ENCODE measurements at regions not wholly inside any gene's neighbourhood (a gene's known extent, or its start where the extent isn't known, plus 50 kb on each side); places are given as distances from the start of the nearest gene placed in this dataset.

DNA sequence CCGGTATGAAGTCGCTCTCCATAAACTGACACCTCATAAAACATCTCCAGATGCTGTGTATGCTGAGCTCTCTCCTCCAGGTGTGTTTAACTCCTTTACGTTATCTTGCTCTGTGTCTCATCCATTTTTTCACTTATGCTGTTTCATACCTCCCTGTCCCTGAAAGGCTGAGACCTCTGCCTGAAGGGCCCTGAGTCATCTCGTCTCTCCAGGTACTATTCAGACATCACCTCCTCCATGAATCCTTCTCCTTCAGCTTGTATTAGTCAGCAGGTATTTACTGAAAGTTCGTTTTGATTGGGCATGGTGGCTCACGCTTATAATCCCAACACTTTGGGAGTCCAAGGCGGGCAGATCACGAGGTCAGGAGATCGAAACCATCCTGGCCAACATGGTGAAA, 244.5 kb upstream of the EPHA4 start (continued):
- TF ChIP-seq SP140L (CRISPR knock-in tag; IDR thresholded peaks at IDR 0.05; ENCODE audit: borderline replicate concordance) (no peak), PLRG1 (conservative IDR thresholded peaks at IDR 0.05) (no peak)

- Histone ChIP-seq H3K27ac (ENCODE audit: extremely low read length, insufficient read depth, low read length) (no peak overlapping the region), H3K36me3 (replicated peaks in 1 of 2; ENCODE audit: control insufficient read depth in 1 of 2, insufficient read depth in 2 of 2, low read length in 2 of 2) (no peaks in the 10 kb centered on the region), H3K4me3 (replicated peaks in 1 of 3; ENCODE audit: insufficient read depth in 1 of 3, low read depth in 2 of 3, low read length in 3 of 3) (no peak overlapping the region), H3K79me2 (ENCODE audit: insufficient read depth, low read length) (no peaks in the 10 kb centered on the region), H3K9me3 (ENCODE audit: low read length) (peaks cover 10% of the 10 kb centered on the region), H3K27me3 (ENCODE audit: control insufficient read depth in 1 of 2, insufficient read depth in 2 of 2, low read length in 2 of 2) (no peaks in the 10 kb centered on the region), H3K4me1 (ENCODE audit: insufficient read depth, low read length) (no peaks in the 10 kb centered on the region), H2AFZ (ENCODE audit: low read length) (no peak overlapping the region), H4K20me1 (ENCODE audit: insufficient read depth, low read length) (no peaks in the 10 kb centered on the region), H3K9ac (ENCODE audit: insufficient read depth, low read depth, low read length) (no peak overlapping the region), H3K4me2 (ENCODE audit: low read depth, low read length) (no peak overlapping the region)
- no TSS peak for BruUV-seq (replicated peaks)
- in situ Hi-C loops (cut with HindIII; ENCODE audit: extremely low pct_ligation_motif_present, low pct_unique_long_range_greater_than_20kb): no loop called here
- POLR2A ChIA-PET: no interaction called here
- intact Hi-C loops (cut with micrococcal nuclease; ENCODE audit: unreplicated experiment): no loop called here
- TF ChIP-seq CENPT (CRISPR knock-in tag; IDR thresholded peaks at IDR 0.05; ENCODE audit: low read depth) (no peak), GMEB1 (CRISPR knock-in tag; IDR thresholded peaks at IDR 0.05; ENCODE audit: borderline replicate concordance) (no peak), ERF (CRISPR knock-in tag; IDR thresholded peaks at IDR 0.05) (no peak), MED13 (CRISPR knock-in tag; IDR thresholded peaks at IDR 0.05) (no peak), ELF3 (CRISPR knock-in tag; IDR thresholded peaks at IDR 0.05) (no peak), SNAPC4 (CRISPR knock-in tag; IDR thresholded peaks at IDR 0.05) (no peak)
- TF ChIP-seq, protein P1, sequence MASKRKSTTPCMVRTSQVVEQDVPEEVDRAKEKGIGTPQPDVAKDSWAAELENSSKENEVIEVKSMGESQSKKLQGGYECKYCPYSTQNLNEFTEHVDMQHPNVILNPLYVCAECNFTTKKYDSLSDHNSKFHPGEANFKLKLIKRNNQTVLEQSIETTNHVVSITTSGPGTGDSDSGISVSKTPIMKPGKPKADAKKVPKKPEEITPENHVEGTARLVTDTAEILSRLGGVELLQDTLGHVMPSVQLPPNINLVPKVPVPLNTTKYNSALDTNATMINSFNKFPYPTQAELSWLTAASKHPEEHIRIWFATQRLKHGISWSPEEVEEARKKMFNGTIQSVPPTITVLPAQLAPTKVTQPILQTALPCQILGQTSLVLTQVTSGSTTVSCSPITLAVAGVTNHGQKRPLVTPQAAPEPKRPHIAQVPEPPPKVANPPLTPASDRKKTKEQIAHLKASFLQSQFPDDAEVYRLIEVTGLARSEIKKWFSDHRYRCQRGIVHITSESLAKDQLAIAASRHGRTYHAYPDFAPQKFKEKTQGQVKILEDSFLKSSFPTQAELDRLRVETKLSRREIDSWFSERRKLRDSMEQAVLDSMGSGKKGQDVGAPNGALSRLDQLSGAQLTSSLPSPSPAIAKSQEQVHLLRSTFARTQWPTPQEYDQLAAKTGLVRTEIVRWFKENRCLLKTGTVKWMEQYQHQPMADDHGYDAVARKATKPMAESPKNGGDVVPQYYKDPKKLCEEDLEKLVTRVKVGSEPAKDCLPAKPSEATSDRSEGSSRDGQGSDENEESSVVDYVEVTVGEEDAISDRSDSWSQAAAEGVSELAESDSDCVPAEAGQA (IDR thresholded peaks at IDR 0.05; ENCODE audit: low read depth): no peak
- TF ChIP-seq, protein P1 (CRISPR knock-in tag; IDR thresholded peaks at IDR 0.05; ENCODE audit: borderline replicate concordance): no peak
- ATAC-seq (no peak), DNase-seq (ENCODE audit: low spot score) (no peak), FAIRE-seq (no peak)
- CTCF ChIA-PET (ENCODE audit: low intra/inter-chr PET ratio, low total read pairs): no interaction called here
These were observed 238.5 kb upstream of the EPHA4 start for GRCh38 chr2:221810650-221811049.

All from HepG2 (cell line).